ENCODE measurements at regions not wholly inside any gene's neighbourhood (a gene's known extent, or its start where the extent isn't known, plus 50 kb on each side); places are given as distances from the start of the nearest gene placed in this dataset.

DNA sequence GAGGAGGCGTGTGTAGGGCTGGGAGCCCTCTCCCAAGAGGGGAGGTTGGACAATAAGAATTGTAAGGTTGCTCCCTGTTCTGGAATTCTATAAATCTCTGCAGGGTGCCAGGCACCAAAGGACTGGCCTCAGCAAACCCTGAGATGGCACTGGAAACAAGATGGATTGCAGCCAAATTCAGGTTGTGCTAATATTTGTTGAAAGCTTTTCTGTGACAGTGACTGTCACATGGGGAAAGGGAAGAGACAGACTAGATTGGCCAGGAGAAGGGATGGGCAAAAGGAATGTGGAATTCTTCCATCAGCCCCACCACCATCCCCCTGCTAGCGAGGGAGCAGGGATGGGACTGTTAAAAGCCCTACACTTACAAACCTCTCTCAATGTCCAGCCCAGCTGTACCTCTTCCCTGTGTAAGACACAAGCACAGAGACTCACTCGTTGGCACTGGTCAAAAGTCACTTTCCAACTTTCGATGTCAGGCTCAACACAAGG is 62.4 kb downstream of the SOX9 start:
- no peak overlapping the region for H3K9ac ChIP-seq (replicated peaks; ENCODE audit: extremely low read depth, insufficient read depth, low read length)
- intact Hi-C loops (cut with micrococcal nuclease) (no loop called here), dilution Hi-C loops (cut with MboI; ENCODE audit: extremely low pct_ligation_motif_present, low sequenced_read_pairs) (no loop called here)
- H3K27ac ChIP-seq (ENCODE audit: insufficient read depth, low read depth, low read length), result no peak overlapping the region
- H3K9me3 ChIP-seq (replicated peaks; ENCODE audit: control insufficient read depth, insufficient read depth, low read length), result no peaks in the 10 kb centered on the region
- H3K36me3 ChIP-seq (ENCODE audit: control insufficient read depth in 2 of 2, extremely low read depth in 1 of 2, insufficient read depth in 2 of 2, low read length in 2 of 2), result no peaks in the 10 kb centered on the region
- TF ChIP-seq EZH2 (IDR thresholded peaks at IDR 0.05; ENCODE audit: borderline replicate concordance, low read depth, low read length, severe bottlenecking), result no peak
- TF ChIP-seq GATA2 (IDR thresholded peaks at IDR 0.05; ENCODE audit: insufficient read depth, insufficient read length, low read depth, low read length), result no peak
- TF ChIP-seq MYC (IDR thresholded peaks at IDR 0.05; ENCODE audit: low read depth, low read length), result no peak
- TF ChIP-seq, protein P1, sequence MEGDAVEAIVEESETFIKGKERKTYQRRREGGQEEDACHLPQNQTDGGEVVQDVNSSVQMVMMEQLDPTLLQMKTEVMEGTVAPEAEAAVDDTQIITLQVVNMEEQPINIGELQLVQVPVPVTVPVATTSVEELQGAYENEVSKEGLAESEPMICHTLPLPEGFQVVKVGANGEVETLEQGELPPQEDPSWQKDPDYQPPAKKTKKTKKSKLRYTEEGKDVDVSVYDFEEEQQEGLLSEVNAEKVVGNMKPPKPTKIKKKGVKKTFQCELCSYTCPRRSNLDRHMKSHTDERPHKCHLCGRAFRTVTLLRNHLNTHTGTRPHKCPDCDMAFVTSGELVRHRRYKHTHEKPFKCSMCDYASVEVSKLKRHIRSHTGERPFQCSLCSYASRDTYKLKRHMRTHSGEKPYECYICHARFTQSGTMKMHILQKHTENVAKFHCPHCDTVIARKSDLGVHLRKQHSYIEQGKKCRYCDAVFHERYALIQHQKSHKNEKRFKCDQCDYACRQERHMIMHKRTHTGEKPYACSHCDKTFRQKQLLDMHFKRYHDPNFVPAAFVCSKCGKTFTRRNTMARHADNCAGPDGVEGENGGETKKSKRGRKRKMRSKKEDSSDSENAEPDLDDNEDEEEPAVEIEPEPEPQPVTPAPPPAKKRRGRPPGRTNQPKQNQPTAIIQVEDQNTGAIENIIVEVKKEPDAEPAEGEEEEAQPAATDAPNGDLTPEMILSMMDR (IDR thresholded peaks at IDR 0.05; ENCODE audit: extremely low read depth in 1 of 2, insufficient read depth in 1 of 2, low read depth in 1 of 2, low read length in 2 of 2), result no peak
- no peak for TF ChIP-seq FOS (IDR thresholded peaks at IDR 0.05; ENCODE audit: borderline replicate concordance, insufficient read depth, low read length)
- TF ChIP-seq JUN (IDR thresholded peaks at IDR 0.05; ENCODE audit: borderline replicate concordance, insufficient read depth, insufficient read length, low read depth), result no peak
- TF ChIP-seq POLR2A (IDR thresholded peaks at IDR 0.05; ENCODE audit: low read depth, low read length), result no peak
- no peak for TF ChIP-seq MAX (IDR thresholded peaks at IDR 0.05; ENCODE audit: insufficient read depth, insufficient read length)
- no peak for TF ChIP-seq POLR2AphosphoS5 (IDR thresholded peaks at IDR 0.05; ENCODE audit: insufficient read depth, low read depth, low read length)
- CTCF ChIA-PET, result no interaction called here
- no peaks in the 10 kb centered on the region for H3K79me2 ChIP-seq (ENCODE audit: control insufficient read depth, insufficient read depth, low read length)
- FAIRE-seq (no peak), DNase-seq (ENCODE audit: low read depth, low spot score) (no peak)
- no peak overlapping the region for H2AFZ ChIP-seq (ENCODE audit: low read depth, low read length)
- no peaks in the 10 kb centered on the region for H3K27me3 ChIP-seq (ENCODE audit: control insufficient read depth in 2 of 2, insufficient read depth in 2 of 2, low read length in 2 of 2)
- H3K4me1 ChIP-seq (ENCODE audit: control insufficient read depth, extremely low read depth, insufficient read depth, low read length), result no peaks in the 10 kb centered on the region
- no peak overlapping the region for H3K4me3 ChIP-seq (replicated peaks in 1 of 3; ENCODE audit: insufficient read depth in 1 of 3, low read depth in 1 of 3, low read length in 3 of 3)
- POLR2A ChIA-PET, result no interaction called here
- no TSS peak for BruUV-seq (replicated peaks)
- no peaks in the 10 kb centered on the region for H4K20me1 ChIP-seq (replicated peaks; ENCODE audit: control insufficient read depth, extremely low read depth, insufficient read depth, low read length)
- H3K9me1 ChIP-seq (replicated peaks; ENCODE audit: control insufficient read depth, extremely low read depth, insufficient read depth, low read length), result no peaks in the 10 kb centered on the region
- no peak overlapping the region for H3K4me2 ChIP-seq (ENCODE audit: insufficient read depth, low read length)
